ENCODE measurements at regions not wholly inside any gene's neighbourhood (a gene's known extent, or its start where the extent isn't known, plus 50 kb on each side); places are given as distances from the start of the nearest gene placed in this dataset.

GRCh38 chr6:19319005-19319404 is 518.2 kb upstream of the ID4 start:
- no peak for TF ChIP-seq TAF1 (IDR thresholded peaks at IDR 0.05; ENCODE audit: low read depth, low read length)
- no peak for TF ChIP-seq POLR2A (IDR thresholded peaks at IDR 0.05; ENCODE audit: low read depth, low read length)
- no peak for TF ChIP-seq POLR2AphosphoS5 (IDR thresholded peaks at IDR 0.05; ENCODE audit: low read depth, low read length)
